K562 (cell line): ENCODE measurements at regions not wholly inside any gene's neighbourhood (a gene's known extent, or its start where the extent isn't known, plus 50 kb on each side); places are given as distances from the start of the nearest gene placed in this dataset.

Experiments used
- ATF3 ChIP-seq, 2 experiments: fragments of 450-650 bp in 1 of 2; sonication (generic) in 1 of 2; formaldehyde crosslinking in 1 of 2; IDR thresholded peaks in 1 of 2; conservative IDR thresholded peaks in 1 of 2; 2 replicates each; pipeline versions ENCODE4 v1.6.1 to v1.8.1; 2016 to 2023; ENCODE audit warnings: mild to moderate bottlenecking in 2 of 2, moderate library complexity in 2 of 2, inconsistent platforms in 1 of 2, missing genetic modification reagents in 1 of 2
- CBX5 ChIP-seq: IDR thresholded peaks from 2 replicates; pipeline ENCODE4 v1.6.1; 2014; ENCODE audit warnings: low read depth, borderline replicate concordance
- CXXC5 ChIP-seq: fragments of 250-450 bp; sonication (Bioruptor Pico); IDR thresholded peaks from 2 replicates; pipeline ENCODE4 v1.8.0; 2022; ENCODE audit warnings: inconsistent platforms, mild to moderate bottlenecking, moderate library complexity
- EHMT2 ChIP-seq: fragments of 450-650 bp; IDR thresholded peaks from 2 replicates; pipeline ENCODE4 v1.6.1; 2018; ENCODE audit warnings: antibody characterized with exemption
- ELF4 ChIP-seq: fragments of 450-650 bp; formaldehyde crosslinking; IDR thresholded peaks from 2 replicates; pipeline ENCODE4 v1.4.0; 2022; ENCODE audit warnings: missing genetic modification characterization
- ESRRB ChIP-seq: fragments of 250-450 bp; sonication (Bioruptor Pico); IDR thresholded peaks from 2 replicates; pipeline ENCODE4 v1.5.0; 2020; ENCODE audit warnings: mild to moderate bottlenecking, moderate library complexity, borderline replicate concordance
- FOSL1 ChIP-seq: fragments of 200-800 bp; sonication (Bioruptor generic); conservative IDR thresholded peaks from 2 replicates; pipeline ENCODE4 v1.6.1; 2016; ENCODE audit warnings: missing genetic modification characterization, missing compliant biosample characterization
- GTF2B ChIP-seq: IDR thresholded peaks from 2 replicates; pipeline ENCODE4 v1.6.1; 2011; ENCODE audit not compliant: insufficient read length; ENCODE audit errors: extremely low read depth
- HES1 ChIP-seq: fragments of 450-650 bp; IDR thresholded peaks from 2 replicates; pipeline ENCODE4 v1.6.1; 2016; ENCODE audit warnings: low read depth, mild to moderate bottlenecking, moderate library complexity
- HMGXB4 ChIP-seq: sonication (generic); formaldehyde crosslinking; IDR thresholded peaks from 2 replicates; pipeline ENCODE4 v1.8.1; 2023; ENCODE audit warnings: mild to moderate bottlenecking, missing genetic modification reagents
- KLF16 ChIP-seq: IDR thresholded peaks from 2 replicates; pipeline ENCODE4 v1.6.1; 2016; ENCODE audit warnings: antibody characterized with exemption
- MBD1 ChIP-seq: fragments of 250-450 bp; sonication (Bioruptor Pico); IDR thresholded peaks from 2 replicates; pipeline ENCODE4 v1.8.0; 2022; ENCODE audit warnings: inconsistent platforms
- MBD2 ChIP-seq: sonication (generic); IDR thresholded peaks from 2 replicates; pipeline ENCODE4 v1.6.1; 2016; ENCODE audit warnings: low read depth, borderline replicate concordance
- MTA2 ChIP-seq: fragments of 450-650 bp; IDR thresholded peaks from 2 replicates; pipeline ENCODE4 v1.6.1; 2016; ENCODE audit warnings: low read depth
- NFIX ChIP-seq: fragments of 250-450 bp; sonication (Bioruptor Pico); IDR thresholded peaks from 2 replicates; pipeline ENCODE4 v1.4.0; 2020; ENCODE audit warnings: low read depth, mild to moderate bottlenecking, moderate library complexity
- NFYB ChIP-seq: IDR thresholded peaks from 2 replicates; pipeline ENCODE4 v1.6.1; 2011; ENCODE audit warnings: mild to moderate bottlenecking, moderate library complexity; ENCODE audit not compliant: insufficient read length; ENCODE audit errors: extremely low read depth
- NR3C1 ChIP-seq: sonication (generic); formaldehyde crosslinking; IDR thresholded peaks from 2 replicates; pipeline ENCODE4 v1.8.1; 2022; ENCODE audit warnings: missing genetic modification reagents
- RAD51 ChIP-seq: fragments of 450-650 bp; IDR thresholded peaks from 2 replicates; pipeline ENCODE4 v1.7.1; 2016; ENCODE audit warnings: low read depth, mild to moderate bottlenecking, borderline replicate concordance
- RB1 ChIP-seq: fragments of 450-650 bp; IDR thresholded peaks from 2 replicates; pipeline ENCODE4 v1.6.1; 2017; ENCODE audit warnings: low read depth, mild to moderate bottlenecking
- RBM17 ChIP-seq: fragments of 200-400 bp; formaldehyde crosslinking; IDR thresholded peaks from 2 replicates; pipeline ENCODE4 v1.6.1; 2017; ENCODE audit warnings: low read depth, mild to moderate bottlenecking, low read length, borderline replicate concordance
- SMARCB1 ChIP-seq: IDR thresholded peaks from 2 replicates; pipeline ENCODE4 v1.6.1; 2011; ENCODE audit warnings: improper control_type of control experiment, low read depth; ENCODE audit not compliant: insufficient read length
- TCF7 ChIP-seq: sonication (generic); IDR thresholded peaks from 2 replicates; pipeline ENCODE4 v1.6.1; 2016; ENCODE audit warnings: antibody characterized with exemption, borderline replicate concordance
- TCFL5 ChIP-seq: fragments of 250-450 bp; sonication (Bioruptor Pico); conservative IDR thresholded peaks from 2 replicates; pipeline ENCODE4 v1.6.1; 2021; ENCODE audit warnings: mild to moderate bottlenecking, moderate library complexity, matching md5 sums
- ZNF175 ChIP-seq: fragments of 200-800 bp; sonication (Bioruptor generic); IDR thresholded peaks from 2 replicates; pipeline ENCODE4 v1.6.1; 2016; ENCODE audit warnings: low read depth, mild to moderate bottlenecking, missing genetic modification characterization, missing compliant biosample characterization
- ZNF354B ChIP-seq: fragments of 250-450 bp; sonication (Bioruptor Pico); IDR thresholded peaks from 2 replicates; pipeline ENCODE4 v1.4.0; 2020
- ZNF780A ChIP-seq: fragments of 250-450 bp; sonication (Bioruptor Pico); IDR thresholded peaks from 2 replicates; pipeline ENCODE4 v1.5.0; 2021; ENCODE audit warnings: mild to moderate bottlenecking
- ZNF785 ChIP-seq: fragments of 250-450 bp; sonication (Bioruptor Pico); IDR thresholded peaks from 2 replicates; pipeline ENCODE4 v1.4.0; 2020; ENCODE audit warnings: mild to moderate bottlenecking

- TF ChIP-seq ATF3 (IDR thresholded peaks at IDR 0.05), result no peak
- no peak for TF ChIP-seq ATF3 (CRISPR knock-in tag; conservative IDR thresholded peaks at IDR 0.05)
- no peak; the same call in 1 of the 2 replicates for TF ChIP-seq ESRRB (CRISPR knock-in tag)
- no peak for TF ChIP-seq RB1
- TF ChIP-seq TCF7, result no peak
- no peak for TF ChIP-seq KLF16
- no peak for TF ChIP-seq RBM17
- no peak for TF ChIP-seq SMARCB1
- TF ChIP-seq NFIX (CRISPR knock-in tag), result no peak
- TF ChIP-seq EHMT2, result no peak
- no peak; the same call in 1 of the 2 replicates for TF ChIP-seq MBD2
- no peak for TF ChIP-seq TCFL5
- no peak for TF ChIP-seq CBX5
- TF ChIP-seq FOSL1 (tag), result 0 out of 2 replicates have a peak, but pooled peaks have one; percentile 26
- TF ChIP-seq ZNF785, result no peak
- no peak for TF ChIP-seq HES1
- TF ChIP-seq ZNF354B (CRISPR knock-in tag), result no peak
- TF ChIP-seq MTA2, result no peak
- TF ChIP-seq ZNF780A, result no peak
- no peak for TF ChIP-seq HMGXB4 (CRISPR knock-in tag)
- TF ChIP-seq ZNF175 (CRISPR knock-in tag), result peak; percentile 42; the same call in 1 of the 2 replicates
- no peak for TF ChIP-seq RAD51
- TF ChIP-seq MBD1 (CRISPR knock-in tag), result peak; percentile 89; the same call in 1 of the 2 replicates
- TF ChIP-seq NFYB, result peak; percentile 29
- TF ChIP-seq CXXC5 (CRISPR knock-in tag), result no peak
- TF ChIP-seq NR3C1 (CRISPR knock-in tag), result no peak
- TF ChIP-seq ELF4 (CRISPR knock-in tag), result no peak
- no peak for TF ChIP-seq GTF2B
Measured at GRCh38 chr6:26250698-26251044, 114.3 kb upstream of the BTN3A2 start (continued).
